CD14-positive monocyte (primary cell): ENCODE measurements at regions not wholly inside any gene's neighbourhood (a gene's known extent, or its start where the extent isn't known, plus 50 kb on each side); places are given as distances from the start of the nearest gene placed in this dataset.
"Not testable (repeated sequence)": the region's sequence is repeated elsewhere in the genome, so short reads cannot be mapped to it uniquely, and the experiment has no call there.

ENCODE experiments used
- DNase-seq, 3 donors: peaks; one replicate each; pipeline ENCODE4 v3.0.0-alpha.2; 2011 to 2022
- H2AFZ ChIP-seq: 2 replicates; pipeline ENCODE4 v1.6.0; 2012; ENCODE audit warnings: mild to moderate bottlenecking, low read depth, low read length, inconsistent platforms; ENCODE audit not compliant: insufficient read depth, poor library complexity, severe bottlenecking
- H3K27ac ChIP-seq, 2 donors: 1 replicate in 1 of 2; 2 replicates in 1 of 2; pipeline ENCODE4 v1.5.1; 2012 to 2013; ENCODE audit warnings: low read length in 2 of 2, control low read depth in 1 of 2, inconsistent platforms in 1 of 2, low read depth in 1 of 2, mild to moderate bottlenecking in 1 of 2
- H3K27me3 ChIP-seq, 2 donors: one replicate each; pipeline versions ENCODE4 v1.6.0 to v1.6.1; 2011 to 2013; ENCODE audit warnings: low read length in 2 of 2; ENCODE audit not compliant: control insufficient read depth in 2 of 2, insufficient read depth in 2 of 2
- H3K36me3 ChIP-seq, 2 donors: replicated peaks in 1 of 2; 1 replicate in 1 of 2; 2 replicates in 1 of 2; pipeline versions ENCODE4 v1.5.1 to v1.6.1; 2012 to 2013; ENCODE audit warnings: low read length in 2 of 2, control low read depth in 1 of 2, inconsistent platforms in 1 of 2, mild to moderate bottlenecking in 1 of 2; ENCODE audit not compliant: insufficient read depth in 2 of 2, control insufficient read depth in 1 of 2
- H3K4me1 ChIP-seq, 2 donors: 1 replicate in 1 of 2; 2 replicates in 1 of 2; pipeline versions ENCODE4 v1.5.1 to v1.6.1; 2012 to 2013; ENCODE audit warnings: low read length in 2 of 2, control low read depth in 1 of 2, inconsistent platforms in 1 of 2, mild to moderate bottlenecking in 1 of 2, moderate library complexity in 1 of 2; ENCODE audit not compliant: insufficient read depth in 2 of 2, control insufficient read depth in 1 of 2
- H3K4me2 ChIP-seq: replicated peaks from 2 replicates; pipeline ENCODE3; 2012; ENCODE audit warnings: low read length, moderate library complexity, mild to moderate bottlenecking; ENCODE audit not compliant: poor library complexity, severe bottlenecking; ENCODE audit errors: extremely low read depth
- H3K4me3 ChIP-seq, 3 experiments: fragments of 200-600 bp in 1 of 3; sonication (generic) in 1 of 3; replicated peaks in 1 of 3; 1 replicate in 2 of 3; 2 replicates in 1 of 3; pipeline ENCODE4 v1.5.1; 2011 to 2013; ENCODE audit warnings: low read length in 3 of 3, mild to moderate bottlenecking in 3 of 3, control low read depth in 2 of 3, low read depth in 2 of 3, inconsistent platforms in 1 of 3, moderate library complexity in 1 of 3
- H3K79me2 ChIP-seq: 2 replicates; pipeline ENCODE4 v1.6.0; 2012; ENCODE audit warnings: mild to moderate bottlenecking, control low read depth, inconsistent platforms, low read length, moderate library complexity; ENCODE audit not compliant: insufficient read depth
- H3K9ac ChIP-seq: 2 replicates; pipeline ENCODE4 v1.6.0; 2017; ENCODE audit warnings: low read length, mild to moderate bottlenecking; ENCODE audit not compliant: insufficient read depth, poor library complexity, severe bottlenecking
- H3K9me3 ChIP-seq, 2 donors: replicated peaks in 1 of 2; 1 replicate in 1 of 2; 2 replicates in 1 of 2; pipeline versions ENCODE4 v1.5.1 to v1.6.1; 2012 to 2013; ENCODE audit warnings: low read length in 2 of 2, control low read depth in 1 of 2; ENCODE audit not compliant: control insufficient read depth in 1 of 2, insufficient read depth in 1 of 2
- H4K20me1 ChIP-seq: 2 replicates; pipeline ENCODE4 v1.6.0; 2012; ENCODE audit warnings: mild to moderate bottlenecking, low read length, control low read depth, moderate library complexity; ENCODE audit not compliant: insufficient read depth
- H3K27ac Mint-ChIP-seq, 7 donors: one replicate each; pipeline ENCODE4 v1.8.0; 2020; ENCODE audit warnings: mild to moderate bottlenecking in 7 of 7, mixed read lengths in 7 of 7, moderate library complexity in 6 of 7, inconsistent platforms in 2 of 7
- H3K27me3 Mint-ChIP-seq, 3 donors: one replicate each; pipeline ENCODE4 v1.8.0; 2021 to 2022; ENCODE audit warnings: low read depth in 3 of 3, mild to moderate bottlenecking in 3 of 3, mixed read lengths in 3 of 3, moderate library complexity in 3 of 3, inconsistent platforms in 1 of 3
- H3K36me3 Mint-ChIP-seq, 2 donors: one replicate each; pipeline ENCODE4 v1.8.0; 2020; ENCODE audit warnings: mixed read lengths in 2 of 2, inconsistent platforms in 1 of 2, mild to moderate bottlenecking in 1 of 2
- H3K4me1 Mint-ChIP-seq: one replicate; pipeline ENCODE4 v1.8.0; 2020; ENCODE audit warnings: mild to moderate bottlenecking, mixed read lengths
- H3K4me3 Mint-ChIP-seq, 2 donors: one replicate each; pipeline ENCODE4 v1.8.0; 2020; ENCODE audit warnings: mild to moderate bottlenecking in 2 of 2, mixed read lengths in 2 of 2, moderate library complexity in 1 of 2
- H3K9me3 Mint-ChIP-seq, 7 donors: one replicate each; pipeline ENCODE4 v1.8.0; 2020 to 2022; ENCODE audit warnings: mixed read lengths in 7 of 7, mild to moderate bottlenecking in 6 of 7, moderate library complexity in 6 of 7, inconsistent platforms in 2 of 7
- CTCF ChIP-seq: fragments of 200-600 bp; IDR thresholded peaks from one replicate; pipeline ENCODE4 v1.8.0; 2022; ENCODE audit warnings: antibody characterized with exemption, mild to moderate bottlenecking
- WGBS: methylation state at CpG from one replicate; pipeline ENCODE4 v1.1.5; 2013; ENCODE audit warnings: missing lambda C conversion rate; ENCODE audit not compliant: insufficient coverage; 5-methylcytosine and 5-hydroxymethylcytosine counted together
- intact Hi-C, 2 donors: fragments of 100-400 bp; cut with micrococcal nuclease; formaldehyde crosslinking; loops; one replicate each; pipeline versions ENCODE4 v1.15.0 to v1.15.1; 2023

- Histone ChIP-seq H3K79me2 (no peaks in the 10 kb centered on the region), H4K20me1 (no peaks in the 10 kb centered on the region), H3K9ac (no peak overlapping the region), H3K27ac (no peak overlapping the region), H3K4me1 (no peaks in the 10 kb centered on the region), H3K27me3 (no peaks in the 10 kb centered on the region), H2AFZ (no peak overlapping the region), H3K4me3 (no peak overlapping the region), H3K36me3 (no peaks in the 10 kb centered on the region), H3K9me3 (peaks cover 0 to 14% of the 10 kb centered on the region in 2 donors), H3K4me2 (no peak overlapping the region)
- Mint-ChIP-seq H3K27ac (no peak overlapping the region), H3K4me3 (no peak overlapping the region), H3K36me3 (no peaks in the 10 kb centered on the region), H3K27me3 (peaks cover 0 to 1% (median 0%) of the 10 kb centered on the region in 3 donors), H3K4me1 (no peaks in the 10 kb centered on the region), H3K9me3 (peaks cover 3 to 8% (median 5%) of the 10 kb centered on the region in 7 donors)
- WGBS: no CpG with 5 or more reads among the region's 2 CpGs
- TF ChIP-seq CTCF: no peak
- intact Hi-C loops: no loop called here
- no peak for DNase-seq
Measured at GRCh38 chr9:75382126-75382525, 293.8 kb downstream of the OSTF1 start.

GRCh38 chr9:75383420-75384034 lies 295.2 kb downstream of the OSTF1 start:
- H3K27ac ChIP-seq, H3K4me1 ChIP-seq, intact Hi-C loops, H3K4me2 ChIP-seq, H3K36me3 ChIP-seq, H3K36me3 Mint-ChIP-seq, H3K27ac Mint-ChIP-seq, H3K4me3 Mint-ChIP-seq, H3K27me3 ChIP-seq, H3K9me3 Mint-ChIP-seq, H3K4me3 ChIP-seq, H2AFZ ChIP-seq, H3K27me3 Mint-ChIP-seq, H3K79me2 ChIP-seq, DNase-seq, H3K4me1 Mint-ChIP-seq, H3K9ac ChIP-seq, H4K20me1 ChIP-seq: not testable (repeated sequence)
- H3K9me3 ChIP-seq: peaks cover 0 to 14% of the 10 kb centered on the region in 2 donors
- no CpG with 5 or more reads among the region's 1 CpG for WGBS
